NCI-H345 treated with DMSO at 0.1 percent for 48 hours (cell line): ENCODE measurements at regions not wholly inside any gene's neighbourhood (a gene's known extent, or its start where the extent isn't known, plus 50 kb on each side); places are given as distances from the start of the nearest gene placed in this dataset.

ENCODE experiments used
- DNase-seq: peaks from one replicate; lab custom pipeline; 2025; ENCODE audit not compliant: unreplicated experiment; lab: John Stamatoyannopoulos, UW

- no peak for DNase-seq
Observed at GRCh38 chr20:6575912-6576401, 191.5 kb upstream of the BMP2 start.

- DNase-seq, result no peak
Observed at GRCh38 chr20:6566821-6567220, 200.7 kb upstream of the BMP2 start.

GRCh38 chr20:6562111-6562510 is 205.4 kb upstream of the BMP2 start:
- DNase-seq, result no peak

DNA sequence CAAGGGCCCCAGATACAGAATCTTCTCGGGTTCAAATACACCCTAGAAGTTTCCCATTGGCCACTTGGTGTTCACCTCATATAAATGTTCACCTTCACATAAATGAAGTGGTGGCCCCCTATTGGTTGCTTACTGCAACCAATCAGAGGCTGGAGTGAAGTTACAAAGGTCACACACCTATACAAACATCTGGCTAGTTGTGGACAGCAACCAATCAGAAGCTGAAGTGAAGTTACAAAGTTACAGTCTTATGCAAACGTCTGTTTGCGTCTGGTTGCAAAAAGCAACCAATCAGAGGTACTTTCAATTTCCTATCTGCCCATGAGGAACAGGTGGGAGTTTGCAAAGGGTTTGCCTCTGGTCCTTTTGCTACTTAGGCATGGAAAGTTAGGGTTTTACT is 206.5 kb upstream of the BMP2 start:
- DNase-seq, result no peak

- no peak for DNase-seq
Observed at GRCh38 chr20:6559791-6560190, 207.7 kb upstream of the BMP2 start.

- DNase-seq, result no peak
Observed at GRCh38 chr20:6558341-6558740, 209.1 kb upstream of the BMP2 start.

DNA sequence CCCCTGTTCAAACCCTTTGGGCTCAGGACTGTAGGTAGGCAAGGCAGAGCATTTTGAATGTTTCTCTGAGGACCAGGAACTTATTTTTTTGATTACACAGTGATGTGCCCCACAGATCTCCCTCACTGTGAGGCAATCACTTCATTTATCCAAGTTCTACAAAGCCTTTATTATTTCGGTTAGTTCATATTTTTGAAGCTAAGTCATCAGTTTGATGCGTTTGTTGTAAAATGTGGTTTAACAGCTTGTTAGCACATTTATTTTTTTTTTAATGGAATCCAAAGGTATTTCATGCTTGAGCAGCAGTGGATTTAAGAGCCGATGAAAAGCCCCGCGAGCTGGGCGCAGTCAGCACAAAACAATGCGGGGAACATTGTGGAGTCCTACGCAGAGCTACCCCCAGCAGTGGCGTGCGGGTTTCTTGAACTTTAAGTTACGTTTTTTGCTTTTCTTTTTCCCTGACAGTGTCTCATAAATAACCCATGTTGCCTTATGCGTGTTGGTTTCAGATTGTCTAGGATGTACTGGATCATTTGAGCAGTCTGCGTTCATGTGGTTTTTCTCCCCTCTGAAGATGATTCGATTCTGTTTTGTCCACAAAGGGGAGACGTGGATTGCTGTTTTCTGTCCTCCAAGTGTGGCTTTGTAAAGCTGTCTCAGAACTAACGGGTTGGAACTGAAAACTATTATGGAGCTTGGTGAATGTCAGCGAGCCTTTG is 233.6 kb upstream of the BMP2 start:
- no peak for DNase-seq

DNA sequence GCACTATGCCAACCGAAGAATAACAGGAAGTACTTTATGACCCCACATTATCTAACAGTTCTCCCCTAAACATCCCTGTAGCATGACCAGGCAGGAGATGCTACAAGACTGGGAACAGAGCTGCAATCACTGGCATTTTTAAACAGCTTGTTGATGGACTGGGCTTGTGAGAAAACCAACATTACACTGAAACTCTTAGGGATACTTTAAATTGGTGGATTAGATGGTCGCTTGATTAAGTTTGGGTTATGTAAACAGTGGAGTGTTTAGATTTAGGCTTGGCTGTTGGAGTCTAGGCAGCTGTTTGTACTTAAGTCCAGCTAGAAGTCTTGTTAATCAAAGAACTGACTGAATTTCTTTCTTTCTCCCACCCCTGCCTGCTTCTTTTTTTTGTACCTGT is 234.1 kb upstream of the BMP2 start:
- no peak for DNase-seq

DNA sequence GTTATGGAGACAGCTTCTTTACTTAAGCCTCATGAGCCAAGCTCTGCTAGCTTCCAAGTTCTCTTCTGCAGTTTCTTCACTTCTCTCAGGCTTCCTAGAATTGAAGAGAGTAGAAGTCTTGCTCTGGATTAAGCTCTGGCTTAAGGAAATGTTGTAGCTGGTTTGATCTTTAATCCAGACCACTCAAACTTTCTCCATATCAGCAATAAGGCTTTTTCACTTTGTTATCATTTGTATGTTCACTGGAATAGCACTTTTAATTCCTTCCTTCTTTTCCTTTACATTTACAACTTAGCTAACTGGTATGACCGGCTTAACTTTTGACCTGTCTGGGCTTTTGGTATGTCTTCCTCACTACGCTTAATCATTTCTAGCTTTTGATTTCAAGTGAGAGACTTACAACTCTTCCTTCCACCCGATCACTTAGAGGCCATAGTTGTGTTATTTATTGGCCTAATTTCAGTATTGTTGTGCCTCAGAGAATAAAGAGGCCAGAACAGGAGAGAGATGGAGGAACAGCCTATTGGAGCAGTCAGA is 236.6 kb upstream of the BMP2 start:
- no peak for DNase-seq

GRCh38 chr20:6530254-6530653 is 237.2 kb upstream of the BMP2 start:
- DNase-seq, result no peak

GRCh38 chr20:6525447-6526303 is 241.8 kb upstream of the BMP2 start:
- DNase-seq, result no peak

DNA sequence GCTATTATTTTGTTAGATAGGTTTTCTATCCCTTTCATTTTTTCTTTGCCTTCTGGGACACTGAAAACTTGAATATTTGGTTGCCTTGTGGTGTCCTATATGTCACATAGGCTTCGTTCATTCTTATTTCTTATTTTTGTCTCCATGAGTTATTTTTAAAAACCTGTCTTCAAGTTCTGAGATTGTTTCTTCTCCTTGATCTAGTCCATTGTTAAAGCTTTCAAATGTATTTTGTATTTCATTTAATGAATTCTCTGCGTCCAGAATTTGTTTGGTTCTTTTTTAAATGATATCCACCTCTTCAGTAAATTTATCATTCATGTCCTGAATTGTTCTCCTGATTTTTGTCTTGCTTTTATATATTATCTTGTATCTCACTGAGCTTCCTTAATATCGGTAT is 243.2 kb upstream of the BMP2 start:
- no peak for DNase-seq

- no peak for DNase-seq
Observed at GRCh38 chr20:6519556-6519955, 247.9 kb upstream of the BMP2 start.

- no peak for DNase-seq
Observed at GRCh38 chr20:6515261-6515660, 252.2 kb upstream of the BMP2 start.

GRCh38 chr20:6513599-6513998 is 253.9 kb upstream of the BMP2 start:
- DNase-seq, result no peak

GRCh38 chr20:6509374-6509773 is 258.1 kb upstream of the BMP2 start:
- no peak for DNase-seq

GRCh38 chr20:6506906-6507305 is 260.6 kb upstream of the BMP2 start:
- no peak for DNase-seq

GRCh38 chr20:6504826-6505225 is 262.7 kb upstream of the BMP2 start:
- DNase-seq, result no peak

DNA sequence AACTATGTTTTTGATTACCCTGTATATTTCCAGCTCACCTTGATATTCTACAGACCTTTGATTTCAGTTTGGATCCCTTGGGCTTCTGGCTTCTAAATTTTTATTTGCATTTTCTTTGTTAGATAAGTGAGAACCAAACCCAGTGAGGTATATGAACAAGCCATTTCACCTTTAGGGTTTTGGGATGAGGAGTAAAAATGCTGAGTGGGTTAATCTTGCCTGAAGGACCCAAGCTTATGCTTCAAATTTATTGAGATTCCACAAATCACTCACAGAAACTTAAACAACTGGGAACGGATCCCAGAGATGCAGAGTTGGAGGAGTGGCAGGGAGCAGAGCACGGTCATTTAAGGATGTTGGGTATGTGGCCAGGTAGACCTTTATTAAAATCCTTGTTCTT is 263.3 kb upstream of the BMP2 start:
- DNase-seq, result no peak

DNA sequence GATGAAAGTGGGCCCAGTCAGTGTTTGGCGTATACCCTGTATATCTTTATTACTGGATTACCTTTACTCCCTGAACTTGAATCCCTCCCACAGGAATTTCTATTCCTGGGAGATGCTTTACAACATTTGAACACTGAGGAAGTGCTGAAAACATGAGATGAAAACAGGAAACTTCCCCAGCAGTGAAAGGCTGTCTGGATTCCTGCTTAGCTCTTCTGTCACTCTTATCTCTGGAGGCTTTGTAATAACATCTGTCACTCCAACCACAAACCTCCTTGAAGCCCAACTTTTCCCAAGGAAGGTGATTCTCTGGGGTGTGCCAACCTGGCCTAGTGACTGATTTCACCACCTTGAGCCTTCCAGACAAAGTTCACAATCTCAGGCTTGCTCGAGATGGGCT is 264.5 kb upstream of the BMP2 start:
- DNase-seq, result no peak

- no peak for DNase-seq
Observed at GRCh38 chr20:6502219-6502618, 265.3 kb upstream of the BMP2 start.

- no peak for DNase-seq
Observed at GRCh38 chr20:6501061-6501460, 266.4 kb upstream of the BMP2 start.
